GM23248 (cell line): ENCODE measurements at regions not wholly inside any gene's neighbourhood (a gene's known extent, or its start where the extent isn't known, plus 50 kb on each side); places are given as distances from the start of the nearest gene placed in this dataset.

Experiments
- EZH2 ChIP-seq: fragments of 200-600 bp; sonication (generic); IDR thresholded peaks from 2 replicates; pipeline ENCODE4 v1.6.1; 2018; ENCODE audit warnings: antibody characterized with exemption, mild to moderate bottlenecking; ENCODE audit not compliant: insufficient read depth, poor library complexity, severe bottlenecking
- EZH2phosphoT487 ChIP-seq: fragments of 200-600 bp; sonication (generic); IDR thresholded peaks from 2 replicates; pipeline ENCODE4 v1.6.1; 2018; ENCODE audit warnings: antibody characterized with exemption, moderate library complexity, mild to moderate bottlenecking, low read depth; ENCODE audit not compliant: insufficient read depth

- no peak for TF ChIP-seq EZH2phosphoT487
- TF ChIP-seq EZH2: no peak
Observed at GRCh38 chr13:44797685-44798084, 191.6 kb downstream of the NUFIP1 start.
